Mononuclear cell (primary cell): ENCODE measurements at regions not wholly inside any gene's neighbourhood (a gene's known extent, or its start where the extent isn't known, plus 50 kb on each side); places are given as distances from the start of the nearest gene placed in this dataset.
"Not testable (repeated sequence)": the region's sequence is repeated elsewhere in the genome, so short reads cannot be mapped to it uniquely, and the experiment has no call there.

Experiments used
- H3K27me3 ChIP-seq: 2 replicates; pipeline ENCODE4 v1.6.0; 2011; ENCODE audit warnings: low read length, control low read depth; ENCODE audit not compliant: insufficient read depth
- H3K4me1 ChIP-seq: 2 replicates; pipeline ENCODE4 v1.5.1; 2011; ENCODE audit warnings: mild to moderate bottlenecking, low read length, control low read depth; ENCODE audit not compliant: insufficient read depth
- H3K4me3 ChIP-seq: 2 replicates; pipeline ENCODE4 v1.5.1; 2011; ENCODE audit warnings: mild to moderate bottlenecking, low read length, moderate library complexity
- H3K9me3 ChIP-seq: 2 replicates; pipeline ENCODE4 v1.5.1; 2011; ENCODE audit warnings: low read depth, mild to moderate bottlenecking, control low read depth, low read length

DNA sequence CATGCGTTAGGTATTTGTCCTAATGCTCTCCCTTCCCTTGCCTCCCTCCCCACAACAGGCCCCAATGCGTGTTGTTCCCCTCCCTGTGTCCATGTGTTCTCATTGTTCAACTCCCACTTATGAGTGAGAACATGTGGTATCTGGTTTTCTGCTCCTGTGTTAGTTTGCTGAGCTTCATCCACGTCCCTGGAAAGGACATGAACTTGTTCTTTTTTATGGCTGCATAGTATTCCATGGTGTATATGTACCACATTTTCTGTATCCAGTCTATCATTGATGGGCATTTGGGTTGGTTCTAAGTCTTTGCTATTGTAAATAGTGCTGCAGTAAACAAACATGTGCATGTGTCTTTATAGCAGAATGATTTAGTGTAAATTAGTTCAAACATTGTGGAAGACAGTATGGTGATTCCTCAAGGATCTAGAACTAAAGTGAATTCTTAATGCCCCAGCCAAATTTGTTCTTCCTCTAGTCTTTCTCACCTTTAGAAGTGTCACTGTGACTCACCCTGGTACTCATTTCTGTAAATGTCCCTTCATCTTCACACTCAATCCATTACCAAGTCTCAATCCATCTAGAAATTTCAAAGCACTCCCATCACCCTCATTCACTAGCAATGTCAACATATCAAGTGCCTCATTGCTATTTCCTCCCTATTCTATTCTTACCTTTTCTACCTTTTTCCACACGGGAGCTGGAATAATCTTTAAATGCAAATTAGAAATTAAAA lies 123.9 kb downstream of the MREG start:
- not testable (repeated sequence) for H3K4me1 ChIP-seq, H3K4me3 ChIP-seq, H3K27me3 ChIP-seq, H3K9me3 ChIP-seq

DNA sequence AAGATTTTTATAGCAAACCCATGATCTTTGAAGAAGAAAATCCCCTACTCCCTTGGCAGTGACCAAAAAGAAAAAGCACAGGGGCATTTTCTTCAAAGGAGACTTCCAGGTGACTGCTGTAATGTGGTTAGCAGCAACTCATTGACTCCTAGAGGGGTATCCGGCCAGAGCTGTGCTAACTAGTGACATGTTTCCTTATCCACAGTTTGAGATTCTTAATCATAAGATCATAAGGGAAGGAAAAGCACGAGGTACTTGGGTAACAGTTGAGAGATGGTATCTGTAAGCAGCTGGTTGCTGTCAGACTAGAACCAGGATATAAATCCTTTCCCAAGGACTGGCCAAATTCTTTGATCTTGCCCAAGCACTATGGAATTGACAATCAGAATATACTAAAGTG lies 124.7 kb downstream of the MREG start:
- Histone ChIP-seq H3K4me3 (no peak overlapping the region), H3K9me3 (no peaks in the 10 kb centered on the region), H3K4me1 (no peaks in the 10 kb centered on the region), H3K27me3 (no peaks in the 10 kb centered on the region)

DNA sequence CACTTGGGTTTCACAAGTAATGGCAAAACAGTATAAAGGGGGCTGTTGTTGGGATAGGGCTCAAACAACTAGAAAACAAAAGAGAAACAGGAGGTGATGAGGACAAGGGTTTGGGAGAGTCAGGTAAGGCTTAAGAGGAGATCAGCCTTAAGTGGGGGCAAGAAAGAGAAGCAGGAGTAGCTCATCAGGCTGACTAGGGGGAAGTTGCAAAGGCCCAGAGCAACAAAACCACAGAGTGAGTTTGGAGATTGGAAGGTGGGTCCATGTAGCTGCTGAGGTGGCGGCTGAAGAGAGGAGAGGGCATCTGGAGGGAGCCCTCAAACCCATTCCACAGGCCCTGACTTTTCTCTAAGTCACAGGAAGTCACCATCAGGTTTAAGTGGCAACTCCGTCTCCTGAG lies 126.0 kb downstream of the MREG start:
- Histone ChIP-seq H3K27me3 (no peaks in the 10 kb centered on the region), H3K4me1 (no peaks in the 10 kb centered on the region), H3K9me3 (no peaks in the 10 kb centered on the region), H3K4me3 (no peak overlapping the region)

DNA sequence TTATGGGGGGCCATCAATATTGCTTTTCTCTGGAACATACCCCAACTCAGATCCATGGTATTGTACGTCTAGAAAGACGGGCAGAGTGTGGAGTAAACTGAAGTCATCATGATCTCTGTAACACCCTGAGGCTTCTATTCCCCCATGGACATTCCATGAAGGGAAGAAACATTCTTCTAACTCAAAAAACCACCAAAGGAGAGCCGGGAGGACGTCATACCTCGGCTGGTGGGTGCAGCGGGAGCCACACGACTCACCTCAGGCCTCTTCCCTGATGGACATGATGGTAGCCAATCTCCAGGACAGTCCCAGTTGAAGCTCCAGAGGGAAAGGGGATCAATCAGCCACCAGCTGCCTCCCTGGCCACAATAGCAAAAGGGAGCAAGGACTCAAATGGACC lies 127.3 kb downstream of the MREG start:
- no peaks in the 10 kb centered on the region for H3K4me1 ChIP-seq
- H3K9me3 ChIP-seq: no peaks in the 10 kb centered on the region
- H3K27me3 ChIP-seq: no peaks in the 10 kb centered on the region
- H3K4me3 ChIP-seq: no peak overlapping the region

DNA sequence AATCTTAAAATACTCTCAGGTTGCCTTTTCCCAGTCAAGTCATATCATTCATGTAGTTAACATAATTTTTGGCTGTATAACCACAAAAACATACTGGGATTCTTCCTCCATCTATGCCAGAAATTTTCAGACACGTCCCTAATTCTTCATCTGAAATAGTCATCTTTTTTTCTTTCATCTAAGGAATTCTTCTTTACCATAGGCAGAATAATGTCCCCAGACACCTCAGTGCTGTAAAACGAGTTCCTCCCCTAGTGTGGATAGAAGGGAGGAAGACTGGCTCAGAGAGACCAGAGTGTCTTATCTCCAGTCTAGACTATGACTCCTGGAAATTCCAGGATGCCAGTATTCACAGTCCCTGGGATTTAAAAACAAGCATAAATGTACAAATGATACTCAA lies 127.8 kb downstream of the MREG start:
- no peaks in the 10 kb centered on the region for H3K27me3 ChIP-seq

DNA sequence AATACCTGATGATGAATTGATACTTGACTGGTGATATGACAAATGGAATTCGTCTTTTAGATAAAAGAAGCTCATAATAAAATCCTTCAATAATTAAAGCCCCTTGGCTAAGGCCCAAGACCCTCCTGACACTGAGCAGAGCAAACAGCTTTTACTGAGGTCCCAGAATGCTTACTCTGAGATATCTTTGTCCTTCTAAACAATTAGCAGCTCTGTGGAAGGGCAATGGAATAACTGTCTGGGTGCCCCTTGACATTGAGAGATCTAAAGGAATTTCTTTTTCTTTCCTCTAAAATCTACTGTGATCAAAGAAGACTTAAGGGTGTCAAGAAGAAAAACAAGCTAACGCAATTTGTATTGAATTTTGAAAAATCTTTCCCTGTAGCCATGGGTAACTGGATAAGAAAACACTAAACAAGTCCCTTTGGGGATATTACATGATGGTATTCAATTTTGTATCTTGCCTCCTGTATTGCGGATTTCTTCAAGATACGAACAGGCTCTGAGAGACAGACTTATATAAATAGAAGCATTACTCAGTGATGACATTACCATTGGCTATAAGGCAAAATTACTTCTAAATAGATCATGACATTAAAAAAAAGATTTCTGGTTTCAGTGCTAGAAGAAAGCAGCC lies 128.8 kb downstream of the MREG start:
- Histone ChIP-seq H3K9me3 (no peaks in the 10 kb centered on the region), H3K27me3 (no peaks in the 10 kb centered on the region)

More for the DNA sequence above, 127.8 kb downstream of the MREG start:
- H3K4me3 ChIP-seq: no peak overlapping the region
- no peaks in the 10 kb centered on the region for H3K4me1 ChIP-seq
- H3K9me3 ChIP-seq: no peaks in the 10 kb centered on the region

DNA sequence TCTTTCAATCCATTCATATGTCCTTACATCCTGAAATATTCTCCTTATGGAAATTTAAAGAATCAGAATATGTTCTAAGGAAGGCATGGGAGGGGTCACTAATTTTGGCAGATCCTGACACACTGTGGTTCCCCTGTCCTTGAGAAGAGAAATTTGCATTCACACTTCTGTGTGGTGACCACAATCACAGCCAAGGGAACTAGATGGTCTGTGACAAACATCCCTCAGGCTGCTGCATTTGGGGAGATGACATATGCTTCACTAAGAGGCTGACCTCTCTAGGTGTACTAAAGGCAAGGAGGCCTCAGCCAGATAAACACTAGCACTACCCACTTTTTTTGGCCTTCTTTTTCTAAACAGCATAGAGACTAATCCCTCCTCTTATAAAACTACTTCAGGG lies 129.6 kb downstream of the MREG start:
- H3K9me3 ChIP-seq: no peaks in the 10 kb centered on the region
- H3K4me1 ChIP-seq: peaks cover 3% of the 10 kb centered on the region
- no peak overlapping the region for H3K4me3 ChIP-seq
- H3K27me3 ChIP-seq: no peaks in the 10 kb centered on the region

More for the DNA sequence above, 128.8 kb downstream of the MREG start:
- H3K4me1 ChIP-seq: no peaks in the 10 kb centered on the region
- no peak overlapping the region for H3K4me3 ChIP-seq

DNA sequence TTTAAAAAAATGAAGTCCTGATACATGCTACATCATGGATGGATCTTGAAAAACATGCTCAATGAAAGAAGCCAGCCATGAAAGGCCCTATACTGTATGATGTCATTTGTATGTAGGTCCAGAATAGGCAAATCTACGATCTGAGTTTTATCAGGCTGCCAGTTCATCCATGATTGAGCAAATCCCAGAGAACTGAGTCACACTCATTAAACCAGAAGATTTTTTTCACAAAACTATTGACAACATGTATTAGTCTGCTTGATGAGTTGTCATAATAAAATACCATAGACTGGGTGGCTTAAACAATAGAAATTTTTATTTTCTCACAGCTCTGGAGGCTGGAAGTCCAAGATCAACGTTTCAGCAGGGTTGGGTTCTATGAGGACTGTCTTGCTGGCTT lies 130.7 kb downstream of the MREG start:
- Histone ChIP-seq H3K4me3 (no peak overlapping the region), H3K9me3 (no peaks in the 10 kb centered on the region), H3K4me1 (peaks cover 9% of the 10 kb centered on the region), H3K27me3 (no peaks in the 10 kb centered on the region)

DNA sequence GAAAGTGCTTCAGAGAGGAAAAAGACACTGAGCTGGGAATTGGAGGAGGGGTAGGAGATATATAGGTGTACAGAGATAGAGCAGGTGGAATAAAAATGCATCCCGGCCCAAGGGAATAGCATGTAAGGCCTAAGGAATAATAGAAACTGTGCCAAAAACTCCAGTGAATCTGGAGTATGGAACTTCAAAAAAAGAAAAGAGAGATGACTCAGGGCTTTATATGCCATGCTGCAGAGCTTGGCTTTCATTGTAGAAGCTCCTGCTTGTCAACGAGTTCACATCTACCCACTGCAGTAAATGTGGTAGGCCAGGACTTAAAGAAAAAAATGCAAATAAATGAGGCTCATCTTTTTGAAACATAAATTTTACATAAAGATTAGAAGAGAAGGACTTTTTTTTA lies 131.8 kb downstream of the MREG start:
- Histone ChIP-seq H3K9me3 (no peaks in the 10 kb centered on the region), H3K4me1 (peaks cover 9% of the 10 kb centered on the region), H3K27me3 (peaks cover 3% of the 10 kb centered on the region), H3K4me3 (no peak overlapping the region)

DNA sequence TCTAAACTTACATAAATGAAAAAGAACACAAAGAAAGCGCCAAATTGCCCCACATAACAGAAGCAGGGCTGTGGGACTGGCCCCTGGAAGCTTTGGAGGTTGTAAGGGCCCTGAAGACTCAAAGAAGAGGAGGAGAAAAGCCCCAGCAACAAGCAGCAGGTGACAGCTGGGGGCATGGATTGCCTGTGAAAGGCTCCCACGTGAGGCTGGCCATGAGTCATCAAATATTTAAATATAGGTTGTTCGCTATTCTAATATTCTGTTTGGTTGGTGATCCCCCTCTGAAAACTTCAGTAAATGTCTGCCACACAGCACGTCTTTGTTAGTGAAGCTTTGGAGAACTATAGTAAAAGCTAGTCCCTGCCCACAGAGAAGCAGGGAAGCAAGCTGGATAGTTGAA lies 132.4 kb downstream of the MREG start:
- Histone ChIP-seq H3K4me3 (no peak overlapping the region), H3K27me3 (peaks cover 3% of the 10 kb centered on the region), H3K4me1 (peaks cover 9% of the 10 kb centered on the region), H3K9me3 (no peaks in the 10 kb centered on the region)

DNA sequence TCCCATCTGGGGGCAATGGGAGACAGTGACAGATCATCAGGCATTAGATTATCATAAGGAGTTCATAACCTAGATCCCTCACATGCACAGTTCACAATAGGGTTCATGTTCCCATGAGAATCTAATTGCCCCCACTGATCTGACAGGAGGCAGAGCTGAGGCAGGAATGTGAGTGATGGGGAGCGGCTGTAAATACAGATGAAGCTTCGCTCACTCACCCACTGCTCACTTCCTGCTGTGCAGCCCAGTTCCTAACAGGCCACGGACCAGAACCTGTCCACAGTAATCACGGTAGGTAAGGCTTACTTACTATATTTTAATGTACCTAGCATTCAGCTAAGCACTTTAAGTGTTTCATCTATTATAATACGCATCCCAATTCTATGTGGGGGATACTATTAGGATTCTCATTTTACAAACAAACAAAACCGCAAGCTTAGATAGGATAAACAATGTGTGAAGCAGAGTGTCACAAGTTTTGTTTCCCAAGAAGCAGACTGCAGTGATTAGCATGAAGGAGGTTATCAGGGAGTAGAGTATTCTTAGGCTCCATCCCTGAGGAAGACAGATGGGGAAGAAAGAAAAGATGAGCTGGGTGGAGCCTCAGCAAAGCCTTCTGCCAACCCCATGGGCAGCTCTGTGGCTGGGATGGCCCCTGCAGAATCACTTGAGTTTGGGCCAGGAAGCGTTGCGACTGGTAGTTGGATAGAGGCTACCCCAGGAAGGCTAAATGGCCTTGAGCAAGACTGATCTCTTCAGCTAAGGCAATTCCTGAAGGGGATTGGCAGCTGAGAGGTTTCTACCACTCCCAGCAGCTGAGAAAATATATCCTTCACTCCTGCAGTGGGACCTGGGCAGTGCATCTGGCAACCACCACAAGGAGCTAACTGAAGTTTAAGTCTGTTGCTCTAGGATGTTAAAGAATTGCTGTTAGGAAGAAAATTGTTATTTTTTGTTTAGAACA lies 133.1 kb downstream of the MREG start:
- Histone ChIP-seq H3K4me3 (no peak overlapping the region), H3K27me3 (peaks cover 3% of the 10 kb centered on the region), H3K4me1 (peaks cover 9% of the 10 kb centered on the region), H3K9me3 (no peaks in the 10 kb centered on the region)

DNA sequence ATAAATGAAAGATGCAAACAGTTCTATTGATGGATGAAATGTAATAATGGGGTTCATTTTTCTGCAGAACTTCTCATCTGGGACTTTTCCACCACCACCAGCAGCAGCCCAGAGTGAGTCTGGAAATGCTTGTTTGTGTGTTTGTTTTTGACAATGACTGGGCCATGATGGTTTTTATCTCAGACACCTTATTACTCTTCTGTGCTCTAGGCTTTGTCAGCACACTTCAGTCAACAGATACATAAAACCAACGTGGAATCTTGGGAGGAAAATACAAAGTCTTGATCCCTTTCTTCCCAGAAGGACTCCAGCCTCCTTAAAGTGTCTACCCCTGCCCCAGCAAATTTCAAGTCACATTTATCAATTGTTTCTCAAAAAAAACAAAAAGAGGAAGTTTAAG lies 134.0 kb downstream of the MREG start:
- Histone ChIP-seq H3K4me1 (peaks cover 9% of the 10 kb centered on the region), H3K27me3 (peaks cover 3% of the 10 kb centered on the region), H3K4me3 (no peak overlapping the region), H3K9me3 (no peaks in the 10 kb centered on the region)

DNA sequence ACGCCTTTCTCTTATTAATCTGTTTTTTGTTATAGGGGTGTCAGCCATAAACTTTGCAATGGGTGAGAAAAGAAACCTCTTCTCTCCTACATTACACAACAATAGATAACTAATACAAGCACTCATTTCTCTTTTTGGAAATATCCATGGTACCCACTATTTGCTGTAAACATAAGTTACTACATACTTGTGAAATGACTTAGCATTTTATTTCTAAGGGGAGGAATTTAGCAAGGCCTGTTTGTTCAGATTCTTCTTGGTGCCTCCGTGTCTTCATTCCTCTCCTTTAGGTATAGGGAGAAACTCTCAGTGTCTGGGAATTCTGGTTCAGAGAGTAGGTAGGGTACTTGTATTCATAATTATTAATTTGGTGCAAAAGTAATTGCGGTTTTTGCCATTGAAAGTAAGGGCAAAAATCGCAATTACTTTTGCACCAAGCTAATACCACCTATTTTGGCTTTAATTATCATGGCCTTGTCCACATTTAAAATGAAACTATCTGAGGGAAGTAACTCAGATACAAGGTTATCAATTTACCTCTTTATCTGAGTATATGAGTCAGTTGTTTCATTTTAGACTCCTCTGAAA lies 134.8 kb downstream of the MREG start:
- no peaks in the 10 kb centered on the region for H3K9me3 ChIP-seq

DNA sequence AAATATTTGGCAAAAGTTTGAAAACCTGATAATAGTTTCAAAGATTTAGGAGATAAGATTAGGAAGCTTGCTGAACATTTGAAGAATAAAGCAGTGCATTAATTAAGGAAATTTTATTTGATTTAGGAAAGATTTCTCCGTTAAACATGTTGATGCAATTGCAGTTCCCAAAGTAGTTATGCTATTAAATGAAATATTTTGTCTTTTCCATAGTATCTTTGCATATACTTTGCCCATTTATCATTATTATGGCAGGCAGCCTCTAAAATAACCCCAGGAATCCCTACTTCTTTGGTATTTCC lies 136.5 kb downstream of the MREG start:
- peaks cover 9% of the 10 kb centered on the region for H3K4me1 ChIP-seq
- no peak overlapping the region for H3K4me3 ChIP-seq
- H3K27me3 ChIP-seq: peaks cover 3% of the 10 kb centered on the region
- H3K9me3 ChIP-seq: no peaks in the 10 kb centered on the region

More for the DNA sequence above, 134.8 kb downstream of the MREG start:
- peaks cover 9% of the 10 kb centered on the region for H3K4me1 ChIP-seq
- no peak overlapping the region for H3K4me3 ChIP-seq
- H3K27me3 ChIP-seq: peaks cover 3% of the 10 kb centered on the region
